Femur (tissue), 1 donor: ENCODE measurements at regions not wholly inside any gene's neighbourhood (a gene's known extent, or its start where the extent isn't known, plus 50 kb on each side); places are given as distances from the start of the nearest gene placed in this dataset.

Experiments
- DNase-seq: peaks from one replicate; pipeline ENCODE4 v3.0.0-alpha.2; 2017

DNA sequence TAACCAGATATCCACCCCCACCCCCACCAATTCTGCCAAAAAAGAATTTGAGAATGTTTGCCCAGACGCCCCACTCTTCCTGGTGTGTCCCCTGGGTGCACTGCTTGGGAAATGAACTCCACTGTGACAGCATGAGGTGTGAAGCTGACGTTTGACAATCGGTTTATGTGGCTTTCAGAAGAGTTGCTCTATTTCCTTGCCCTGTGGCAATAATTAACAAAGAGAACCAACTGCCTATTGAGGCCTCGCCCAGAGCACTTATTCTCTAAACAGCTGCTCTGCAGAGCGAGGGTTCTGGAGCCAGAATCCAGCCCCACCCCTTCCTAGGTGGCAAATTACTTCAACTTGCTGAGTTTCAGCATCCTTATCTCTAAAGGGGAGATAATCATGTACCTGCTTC lies 115.8 kb upstream of the SIX3 start:
- no peak for DNase-seq

DNA sequence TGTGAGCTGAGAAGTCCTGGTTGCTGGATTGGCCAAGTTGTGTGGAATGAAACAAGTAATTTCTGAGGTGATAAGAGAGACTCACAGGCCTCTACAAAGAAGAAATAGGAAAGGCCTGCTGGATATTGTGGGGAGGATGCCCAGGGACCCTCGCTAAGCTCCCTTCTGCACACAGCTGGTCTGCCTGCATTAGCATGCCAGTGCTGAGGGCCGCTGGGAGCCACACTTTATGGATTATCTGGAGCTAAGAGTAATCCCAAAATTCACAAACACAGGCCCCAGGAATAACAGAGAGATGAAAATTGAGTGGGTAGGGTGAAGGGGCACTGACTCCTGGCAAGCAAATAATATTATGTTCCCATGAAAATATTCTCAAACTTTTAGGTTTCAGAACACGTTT lies 114.9 kb upstream of the SIX3 start:
- DNase-seq = no peak

DNA sequence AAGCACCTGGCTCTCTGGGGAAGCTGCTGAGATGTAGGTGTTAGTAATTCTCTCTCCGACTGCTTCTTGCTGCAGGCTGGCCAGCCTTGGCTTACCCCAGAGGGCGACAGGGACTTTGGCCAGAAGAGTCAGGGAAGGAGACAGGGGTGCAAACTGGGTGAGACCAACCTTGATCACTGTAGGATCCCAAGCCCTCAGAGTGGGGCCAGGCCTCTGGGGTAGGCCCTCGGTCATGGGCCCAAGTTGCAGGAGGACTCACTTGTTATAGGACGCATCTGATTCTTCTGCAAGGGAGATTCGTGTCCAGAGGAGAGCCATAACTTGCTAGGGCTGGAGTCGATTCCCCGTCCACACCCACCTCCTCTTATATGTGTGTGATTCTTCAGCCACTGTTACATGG lies 111.7 kb upstream of the SIX3 start:
- DNase-seq = no peak

DNA sequence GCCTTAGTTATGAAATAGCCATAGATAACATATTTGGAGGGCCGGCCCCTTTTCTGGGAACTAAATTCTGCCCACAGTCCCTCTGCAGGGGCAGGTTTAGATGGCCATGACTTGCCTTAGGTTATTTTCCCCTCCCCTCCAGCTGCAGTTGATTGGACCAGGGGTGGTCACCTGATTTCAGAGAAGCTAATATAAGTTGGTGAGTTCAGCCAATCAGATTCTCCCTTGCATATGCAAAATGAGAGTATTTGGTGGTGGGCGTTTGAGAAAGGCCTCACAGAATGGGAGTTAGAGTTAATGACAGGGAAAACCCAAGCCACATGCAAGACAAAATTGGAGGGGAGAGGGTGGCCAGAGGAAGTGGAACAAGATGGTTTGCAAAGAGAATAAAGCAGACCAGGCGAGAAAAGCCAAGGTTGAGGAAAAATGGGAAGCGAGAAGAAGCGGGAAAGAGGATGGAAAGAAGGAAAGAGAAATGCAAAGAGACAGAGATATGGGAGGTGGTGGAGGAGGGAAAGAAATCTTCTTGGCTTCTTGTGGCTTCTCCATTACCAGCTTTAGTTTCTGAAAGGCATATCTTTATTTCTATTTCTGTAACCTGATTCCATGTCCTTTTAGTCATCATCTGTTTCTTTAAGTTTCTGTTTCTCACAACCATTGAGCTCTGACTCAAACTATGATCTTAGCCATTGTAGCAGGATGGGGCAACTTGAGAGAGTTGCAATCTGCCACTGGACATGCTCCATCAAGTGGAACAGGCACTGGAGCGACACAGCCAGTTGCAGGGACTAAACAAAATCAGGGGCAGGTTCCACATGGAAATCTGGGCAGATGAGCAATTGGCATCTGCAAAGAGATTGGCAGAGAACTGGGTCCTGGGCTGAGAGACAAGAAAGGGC lies 108.1 kb upstream of the SIX3 start:
- no peak for DNase-seq

DNA sequence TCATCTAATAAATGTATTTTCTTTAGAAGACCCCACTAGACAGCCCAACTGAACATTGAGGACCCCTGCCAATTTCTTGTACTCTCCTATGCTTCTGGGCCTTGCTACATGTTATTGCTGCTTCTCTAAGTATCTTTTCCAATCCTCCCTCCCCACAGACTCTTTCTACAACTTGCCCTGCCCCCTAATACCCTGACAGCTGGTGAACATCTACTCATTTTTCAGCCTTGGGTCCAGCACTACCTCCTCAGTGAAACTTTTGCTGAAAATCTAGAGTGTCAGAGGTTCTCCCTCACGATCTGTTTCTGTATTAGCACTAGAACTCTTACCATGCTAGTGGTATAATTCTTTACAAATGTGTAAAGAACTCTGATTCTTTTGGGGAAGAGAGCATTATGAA lies 106.8 kb upstream of the SIX3 start:
- no peak for DNase-seq

DNA sequence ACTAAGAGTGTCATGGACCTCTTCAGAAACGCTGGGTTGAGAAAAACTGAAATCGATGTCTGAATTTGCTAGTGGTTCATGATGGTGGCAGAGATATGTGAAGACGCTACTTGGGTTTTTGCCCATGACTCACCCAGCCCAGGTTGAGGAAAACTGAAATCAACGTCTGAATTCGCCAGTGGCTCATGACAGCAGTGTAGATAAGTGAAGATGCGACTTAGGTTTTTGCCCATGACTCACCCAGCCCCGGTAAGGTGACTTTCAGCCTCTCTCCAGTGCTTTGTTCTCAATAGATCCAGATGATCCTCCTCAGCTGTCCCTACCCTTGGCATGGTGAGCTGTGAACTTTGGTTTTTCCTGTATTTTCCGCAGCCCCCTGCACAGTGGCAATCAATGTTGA lies 105.3 kb upstream of the SIX3 start:
- DNase-seq = no peak

DNA sequence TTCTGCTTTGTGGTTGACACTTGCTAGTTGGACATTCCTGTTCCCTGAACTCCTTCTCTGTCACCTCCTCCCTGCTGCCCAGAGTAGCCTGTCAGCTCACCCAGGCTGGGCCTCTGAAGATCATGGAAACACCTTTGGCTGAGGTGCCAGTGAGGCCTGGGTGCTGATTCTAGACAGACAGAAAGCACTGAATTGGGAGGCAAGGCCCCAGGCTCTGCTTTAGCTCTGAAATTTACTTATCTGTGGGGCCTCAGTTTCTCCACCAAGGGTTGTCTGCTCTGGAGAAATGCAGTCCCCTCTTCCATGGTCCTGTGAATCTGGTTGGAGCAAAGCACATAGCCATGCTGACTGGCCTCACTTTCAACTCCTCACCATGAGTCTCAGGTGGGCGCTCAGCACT lies 104.6 kb upstream of the SIX3 start:
- no peak for DNase-seq

DNA sequence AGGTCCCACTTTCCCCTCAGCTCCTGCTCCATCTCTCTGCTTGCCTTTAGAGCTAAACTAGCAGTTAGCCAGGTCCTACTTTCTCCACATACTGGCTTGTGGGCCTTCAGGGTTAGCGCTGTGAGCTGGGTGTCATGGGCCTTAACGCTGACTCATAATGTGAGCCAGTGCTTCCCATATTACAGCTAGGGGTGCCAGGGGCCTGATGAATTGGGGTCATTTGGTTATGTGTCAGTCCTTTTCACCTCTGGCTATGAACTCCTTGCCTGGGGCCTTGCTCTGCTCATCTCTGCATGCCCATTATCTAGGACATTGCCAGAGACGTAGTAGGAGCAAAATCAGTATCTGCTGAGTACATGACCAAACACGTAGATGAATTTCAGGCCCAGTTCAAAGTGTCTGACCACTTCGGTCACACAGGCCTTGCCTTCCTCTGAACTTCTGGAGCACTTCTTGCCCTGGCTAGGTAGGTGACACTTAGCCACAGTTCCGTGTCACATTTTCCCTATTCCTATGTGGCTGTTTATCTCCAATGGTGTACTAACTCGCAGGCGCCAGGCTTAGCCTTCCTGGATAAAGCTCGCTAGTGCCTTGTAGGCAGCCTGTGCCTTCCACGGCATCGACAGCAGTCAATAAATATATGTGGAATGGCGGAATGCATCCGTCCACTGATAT lies 103.2 kb upstream of the SIX3 start:
- DNase-seq = no peak

DNA sequence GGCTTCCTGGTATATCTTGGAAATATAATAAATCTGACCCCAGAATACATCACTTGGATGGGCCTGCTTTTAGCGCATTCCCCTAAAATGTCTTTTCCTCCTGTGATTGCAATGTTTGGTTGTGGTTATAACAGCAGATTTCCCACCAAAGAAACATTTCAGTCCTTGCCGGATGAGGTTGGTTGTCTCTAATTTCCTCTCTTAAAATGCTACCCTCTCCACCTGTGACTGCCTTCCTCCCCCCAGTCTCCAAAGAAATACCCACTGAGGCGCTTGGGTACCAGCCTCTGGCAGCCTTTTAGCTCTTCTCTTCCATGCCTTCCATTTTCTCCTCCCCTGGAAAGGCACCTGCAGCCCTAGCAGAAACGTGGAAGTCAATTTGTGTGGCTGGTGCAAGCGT lies 102.1 kb upstream of the SIX3 start:
- no peak for DNase-seq

DNA sequence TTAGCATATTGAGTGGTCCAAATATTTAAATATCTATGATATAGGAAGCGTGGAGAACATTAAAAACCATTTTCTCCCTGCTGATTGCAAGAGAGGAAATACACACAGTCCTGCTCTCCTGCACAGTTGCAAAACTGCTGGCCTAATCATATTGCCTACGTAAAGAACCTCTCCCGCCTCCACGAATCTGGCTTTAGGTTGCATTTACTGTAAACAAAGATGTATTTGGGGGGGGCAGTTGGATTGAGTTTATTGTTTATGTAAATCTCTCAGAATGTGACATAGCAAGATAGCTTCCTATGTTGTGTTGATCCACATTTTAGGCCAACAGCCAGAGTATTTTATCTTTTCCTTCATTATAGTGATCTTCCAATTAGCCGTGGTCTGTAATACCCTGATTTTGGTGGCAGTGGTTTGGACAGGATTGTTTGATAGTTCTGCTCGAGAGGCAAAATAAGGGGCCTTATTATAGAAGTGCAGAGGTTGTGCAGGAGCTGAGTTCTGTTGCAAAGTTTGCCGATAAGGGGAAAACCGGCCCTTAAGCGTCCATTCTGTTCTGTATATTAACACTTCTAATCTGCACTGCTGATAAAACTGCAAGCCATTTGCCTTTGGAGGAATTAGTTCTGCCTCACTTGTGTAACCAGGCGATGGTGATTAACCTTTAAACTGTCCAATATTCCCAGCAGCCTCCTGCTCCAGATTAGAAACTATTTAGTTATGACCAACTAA lies 101.6 kb upstream of the SIX3 start:
- DNase-seq = no peak

DNA sequence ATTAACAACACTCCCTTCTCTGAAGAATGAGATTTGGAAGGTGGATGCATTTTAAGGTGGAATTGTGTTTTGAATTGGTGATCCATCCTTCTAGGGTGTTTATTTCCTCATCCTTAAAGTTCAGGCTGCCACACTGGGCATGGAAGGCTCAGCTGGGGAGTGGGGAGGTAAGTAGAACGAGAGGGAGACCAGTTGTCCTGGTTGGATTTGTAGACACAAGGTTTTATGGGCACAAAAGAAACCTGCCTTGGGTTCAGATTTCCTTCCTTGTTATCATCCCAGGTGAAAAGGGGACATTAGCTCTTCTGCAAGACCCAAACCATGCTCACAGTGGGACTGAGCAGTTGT lies 101.0 kb upstream of the SIX3 start:
- DNase-seq = no peak

DNA sequence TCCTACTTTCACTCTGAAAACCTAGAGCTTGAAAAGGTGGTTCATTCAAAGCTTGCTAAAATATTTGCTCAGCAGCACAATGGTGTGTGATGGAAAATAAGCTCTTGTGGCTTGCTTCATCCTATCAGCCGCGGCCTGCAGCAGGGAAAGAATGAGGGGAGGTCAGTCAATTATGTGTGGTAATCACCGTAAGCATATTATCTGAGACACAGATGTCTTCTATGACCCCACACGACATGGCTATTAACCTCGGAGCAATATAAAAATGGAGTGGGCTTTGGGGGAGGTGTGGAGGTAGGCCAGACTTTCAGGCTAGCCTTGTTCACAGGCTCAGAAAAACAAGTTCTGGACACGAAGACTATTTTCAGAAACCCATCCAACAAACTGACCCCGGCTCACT lies 98.4 kb upstream of the SIX3 start:
- DNase-seq = no peak

DNA sequence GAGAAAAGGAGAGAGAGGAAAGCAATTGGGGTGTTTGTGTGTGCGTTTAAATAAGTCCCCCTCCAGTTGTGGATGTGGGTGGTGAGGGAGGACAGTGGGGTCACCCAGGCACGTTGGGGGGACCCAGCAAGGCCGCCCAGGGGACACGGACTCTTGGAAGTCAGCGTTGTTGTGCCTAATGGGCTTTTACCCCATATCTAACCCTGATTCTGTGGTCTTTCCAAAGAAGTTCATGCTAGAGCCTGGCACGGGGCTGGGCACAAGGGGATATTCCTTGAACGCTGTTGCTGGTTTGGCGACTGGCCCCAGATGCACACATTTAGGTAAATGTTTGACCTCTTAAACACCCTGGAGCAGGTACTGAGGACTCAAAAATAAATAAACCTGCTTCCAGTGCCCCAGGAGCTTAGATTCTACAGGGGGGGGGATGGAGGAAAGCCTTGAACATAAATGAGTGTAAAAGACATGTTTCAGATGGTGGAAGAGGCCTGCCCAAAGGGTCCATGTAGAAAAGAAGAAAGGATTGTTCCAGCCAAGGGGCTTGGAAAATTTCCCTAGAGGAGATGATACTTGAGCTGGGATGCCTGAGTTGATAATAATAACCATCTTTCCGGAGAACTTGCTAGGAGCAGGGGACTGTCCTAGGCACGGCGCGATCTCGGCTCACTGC lies 97.7 kb upstream of the SIX3 start:
- no peak for DNase-seq

DNA sequence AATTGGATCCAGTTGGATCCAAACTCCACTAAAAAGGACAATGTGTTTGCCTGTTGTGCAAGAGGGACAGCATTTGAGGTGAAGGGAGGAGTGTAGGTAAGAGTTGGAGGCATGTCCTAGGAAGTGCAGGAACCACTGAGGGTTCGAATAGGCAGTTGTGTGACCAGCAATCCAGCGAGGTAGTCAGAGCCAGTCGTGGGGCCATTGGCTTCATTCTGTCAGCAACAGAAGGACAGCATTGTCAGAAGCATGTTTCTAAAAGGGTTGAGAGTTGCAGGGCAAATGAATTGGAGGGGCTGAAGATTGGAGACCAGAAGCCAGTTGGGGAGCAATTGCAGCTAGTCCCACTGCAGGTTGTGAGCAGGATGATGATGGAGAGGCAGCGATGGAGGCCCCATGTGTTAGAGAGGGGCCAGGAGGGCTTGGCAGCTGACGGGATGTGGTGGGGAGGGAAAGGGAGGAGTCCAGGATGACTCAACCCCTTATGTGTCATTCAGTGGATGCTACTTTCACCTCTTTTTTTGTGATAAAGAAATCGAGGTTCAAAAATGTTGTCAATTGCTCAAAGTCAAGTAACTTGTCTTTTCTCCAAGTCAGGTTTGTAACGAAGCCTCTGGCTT lies 96.7 kb upstream of the SIX3 start:
- DNase-seq = no peak

DNA sequence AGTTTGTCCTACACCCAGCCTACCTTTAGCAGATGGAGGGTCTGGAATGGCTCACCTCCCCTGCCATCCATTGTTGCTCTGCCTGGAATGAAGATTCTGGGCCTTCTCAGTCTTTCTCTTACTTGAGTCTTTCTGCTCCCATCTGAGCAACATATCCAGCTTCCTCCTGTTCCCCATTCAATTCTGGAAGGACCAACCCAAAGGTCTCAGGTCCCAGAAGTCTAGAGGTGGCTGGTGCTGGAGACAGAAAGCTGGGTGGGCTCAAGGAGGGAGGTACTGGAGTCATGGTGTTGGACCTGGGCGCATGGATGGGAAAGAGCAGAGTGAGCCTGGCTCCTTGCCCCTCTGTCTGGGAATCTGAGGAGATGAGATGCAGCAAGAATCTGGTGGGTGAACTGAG lies 93.5 kb upstream of the SIX3 start:
- no peak for DNase-seq

DNA sequence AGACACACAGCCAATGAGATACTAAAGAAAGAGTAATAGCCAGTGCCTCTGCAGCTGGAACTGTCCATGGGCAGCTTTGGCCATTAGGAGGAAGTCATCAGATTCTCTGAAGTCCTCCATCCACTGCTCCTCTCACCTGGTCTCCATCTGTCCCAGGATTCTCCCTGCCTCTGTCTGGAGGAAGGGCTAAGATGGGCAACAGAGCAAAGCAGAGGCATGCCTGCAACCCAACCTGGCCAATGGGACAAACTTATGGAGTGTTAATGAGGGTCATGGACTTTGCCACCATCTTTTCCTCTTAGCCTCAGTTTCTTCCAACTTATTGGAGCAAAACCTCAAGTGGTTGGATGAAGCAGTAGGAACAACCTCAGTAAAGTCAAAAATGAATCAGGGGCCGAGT lies 91.5 kb upstream of the SIX3 start:
- no peak for DNase-seq

DNA sequence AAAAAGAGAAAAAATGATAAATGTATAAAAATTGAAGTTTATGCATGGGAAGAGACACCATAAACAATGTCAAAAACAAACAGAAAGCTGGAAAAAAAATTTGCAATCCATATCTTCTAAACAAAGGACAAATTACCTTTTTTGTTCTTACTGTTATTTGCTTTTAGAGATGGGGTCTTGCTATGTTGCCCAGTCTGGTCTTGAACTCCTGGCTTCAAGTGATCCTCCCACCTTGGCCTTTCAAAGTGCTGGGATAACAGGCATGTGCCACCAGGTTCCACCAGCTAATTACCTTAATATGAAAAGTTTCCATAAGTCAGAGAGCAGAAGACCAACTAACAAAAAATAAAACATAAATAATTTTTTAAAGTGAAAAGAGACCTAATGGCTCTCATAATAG lies 90.0 kb upstream of the SIX3 start:
- DNase-seq = no peak

DNA sequence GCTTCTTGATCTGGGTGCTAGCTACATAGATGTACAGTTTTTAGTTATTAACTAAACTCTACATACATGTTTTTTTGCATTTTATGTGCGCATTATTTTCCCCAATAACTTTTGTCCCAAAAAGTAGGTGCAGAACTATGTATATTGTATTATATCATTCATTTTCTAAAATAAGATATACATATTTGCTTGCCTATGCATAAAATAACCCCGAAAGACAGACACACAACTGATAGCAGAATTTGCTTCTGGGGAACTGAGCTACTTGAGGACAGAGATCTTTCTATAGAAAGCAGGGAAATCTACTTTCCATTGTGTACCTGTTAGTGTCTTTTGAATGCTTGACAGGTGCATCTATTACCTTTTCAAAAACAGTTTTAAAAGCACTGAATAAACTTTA lies 88.9 kb upstream of the SIX3 start:
- DNase-seq = no peak

DNA sequence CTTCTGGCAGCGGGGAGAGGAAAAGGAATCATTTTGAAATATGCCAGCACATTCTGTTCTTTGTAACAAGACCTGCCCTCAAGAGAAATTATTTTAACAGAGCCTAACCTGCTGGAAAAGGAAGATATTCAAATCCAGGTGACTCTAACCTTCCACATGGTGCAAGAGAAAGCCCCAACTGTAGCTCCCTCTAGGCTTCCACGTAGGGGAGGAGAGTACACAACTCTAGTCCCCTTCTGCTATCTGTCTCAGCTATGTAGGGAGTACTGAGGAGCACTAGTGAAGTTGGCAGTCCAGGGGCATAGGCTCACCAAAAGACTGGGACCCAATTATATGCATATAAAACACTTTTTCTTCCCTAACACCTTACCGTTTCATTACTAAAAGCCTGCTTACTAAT lies 82.2 kb upstream of the SIX3 start:
- DNase-seq = no peak

DNA sequence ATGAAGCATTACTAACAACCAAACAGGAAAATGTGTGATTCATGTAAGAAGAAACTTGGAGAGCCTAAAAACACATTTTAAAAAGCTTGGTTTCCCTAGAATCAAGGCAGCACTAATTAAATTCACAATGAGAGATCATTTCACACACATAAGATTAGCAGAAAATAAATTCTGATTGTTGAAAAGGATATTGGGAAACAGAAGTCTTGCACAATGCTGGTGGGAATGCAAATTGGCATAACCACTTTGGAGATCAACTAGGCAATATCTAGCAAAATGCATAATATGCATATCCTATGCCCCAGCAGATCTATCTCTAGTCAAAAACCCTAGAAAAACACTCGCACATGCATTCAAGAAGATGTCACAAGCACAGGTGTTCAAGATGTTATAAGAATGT lies 75.3 kb upstream of the SIX3 start:
- no peak for DNase-seq

DNA sequence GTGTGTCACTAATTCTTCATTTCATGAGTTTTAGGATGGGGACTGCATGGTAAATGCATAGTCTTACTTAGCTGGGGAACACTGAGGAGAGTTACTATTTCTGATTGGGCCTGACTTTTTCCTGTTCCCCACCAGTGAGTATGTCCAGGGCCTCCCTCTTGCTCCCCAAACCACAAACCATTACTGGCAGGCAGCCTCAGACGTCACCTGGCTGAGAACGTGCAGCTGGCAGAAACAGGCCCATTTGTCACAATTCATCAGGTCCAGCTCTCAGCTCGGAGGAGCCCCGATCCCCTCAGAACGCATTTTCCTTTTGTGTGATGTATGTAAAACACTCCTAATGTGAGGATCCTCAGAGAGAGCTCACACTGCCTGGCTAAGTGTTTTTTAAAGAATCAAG lies 71.7 kb upstream of the SIX3 start:
- DNase-seq = no peak

DNA sequence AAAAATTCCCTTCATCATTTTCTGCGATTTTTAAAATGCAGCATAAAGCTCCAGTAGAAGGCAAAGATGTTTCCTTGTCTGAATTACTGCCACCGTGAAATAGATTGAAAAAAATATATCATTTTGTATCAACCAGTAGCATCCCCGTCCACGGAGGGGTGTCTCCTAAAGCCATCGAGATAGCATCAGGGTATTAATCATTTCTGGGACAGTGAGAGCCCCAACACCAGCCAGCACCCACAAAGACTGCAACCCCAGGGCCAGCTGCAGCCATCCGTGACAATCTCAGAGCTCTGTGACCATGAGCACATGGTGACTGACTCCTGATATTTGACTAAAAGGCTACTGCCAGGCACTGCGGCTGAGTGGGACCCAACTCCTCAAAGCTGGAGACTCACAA lies 64.1 kb upstream of the SIX3 start:
- DNase-seq = no peak
